Mononuclear cell (primary cell): ENCODE measurements at regions not wholly inside any gene's neighbourhood (a gene's known extent, or its start where the extent isn't known, plus 50 kb on each side); places are given as distances from the start of the nearest gene placed in this dataset.
"Not testable (repeated sequence)": the region's sequence is repeated elsewhere in the genome, so short reads cannot be mapped to it uniquely, and the experiment has no call there.

Experiments used
- H3K27me3 ChIP-seq: 2 replicates; pipeline ENCODE4 v1.6.0; 2011; ENCODE audit warnings: low read length, control low read depth; ENCODE audit not compliant: insufficient read depth
- H3K4me1 ChIP-seq: 2 replicates; pipeline ENCODE4 v1.5.1; 2011; ENCODE audit warnings: mild to moderate bottlenecking, low read length, control low read depth; ENCODE audit not compliant: insufficient read depth
- H3K4me3 ChIP-seq: 2 replicates; pipeline ENCODE4 v1.5.1; 2011; ENCODE audit warnings: mild to moderate bottlenecking, low read length, moderate library complexity
- H3K9me3 ChIP-seq: 2 replicates; pipeline ENCODE4 v1.5.1; 2011; ENCODE audit warnings: low read depth, mild to moderate bottlenecking, control low read depth, low read length

DNA sequence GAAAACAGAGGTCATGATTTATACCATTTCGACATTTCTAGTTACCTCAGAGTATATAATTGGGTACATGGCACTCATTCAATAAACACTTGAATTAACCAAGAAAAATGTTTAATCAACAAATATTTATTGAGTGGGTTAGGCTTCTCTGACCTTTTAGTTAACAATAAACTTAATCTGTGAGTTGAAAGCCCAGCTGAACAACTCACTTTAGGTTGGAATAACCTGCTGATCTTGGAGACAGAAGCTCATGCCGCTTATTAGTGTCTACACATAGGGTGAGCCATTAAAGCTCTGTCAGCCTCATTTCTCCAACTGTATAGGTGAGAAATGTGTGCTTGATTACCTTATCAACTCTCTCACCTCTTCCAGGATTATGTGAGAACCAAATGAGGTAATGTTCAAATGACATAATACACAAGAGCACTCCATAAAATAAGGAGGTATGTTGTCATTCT, 98.2 kb upstream of the DTNBP1 start:
- Histone ChIP-seq H3K4me3 (no peak overlapping the region), H3K4me1 (no peaks in the 10 kb centered on the region), H3K27me3 (no peaks in the 10 kb centered on the region), H3K9me3 (no peaks in the 10 kb centered on the region)

DNA sequence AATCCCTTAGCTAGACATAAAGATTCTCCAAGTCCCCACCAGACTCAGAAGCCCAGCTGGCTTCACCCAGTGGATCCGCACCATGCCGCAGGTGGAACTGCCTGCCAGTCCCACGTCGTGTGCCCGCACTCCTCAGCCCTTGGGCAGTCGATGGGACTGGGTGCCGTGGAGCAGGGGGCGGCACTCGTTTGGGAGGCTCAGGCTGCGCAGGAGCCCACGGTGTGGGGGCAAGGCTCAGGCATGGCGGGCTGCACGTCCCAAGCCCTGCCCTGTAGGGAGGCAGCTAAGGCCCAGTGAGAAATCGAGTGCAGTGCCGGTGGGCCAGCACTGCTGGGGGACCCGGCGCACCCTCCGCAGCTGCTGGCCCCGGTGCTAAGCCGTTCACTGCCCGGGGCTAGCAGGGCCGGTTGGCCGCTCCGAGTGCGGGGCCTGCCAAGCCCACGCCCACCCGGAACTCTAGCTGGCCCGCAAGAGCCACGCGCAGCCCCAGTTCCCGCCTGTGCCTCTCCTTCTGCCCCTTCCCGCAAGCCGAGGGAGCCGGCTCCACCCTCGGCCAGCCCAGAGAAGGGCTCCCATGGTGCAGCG, 95.9 kb upstream of the DTNBP1 start:
- H3K9me3 ChIP-seq: no peaks in the 10 kb centered on the region
- H3K4me3 ChIP-seq: no peak overlapping the region
- no peaks in the 10 kb centered on the region for H3K4me1 ChIP-seq
- H3K27me3 ChIP-seq: no peaks in the 10 kb centered on the region

DNA sequence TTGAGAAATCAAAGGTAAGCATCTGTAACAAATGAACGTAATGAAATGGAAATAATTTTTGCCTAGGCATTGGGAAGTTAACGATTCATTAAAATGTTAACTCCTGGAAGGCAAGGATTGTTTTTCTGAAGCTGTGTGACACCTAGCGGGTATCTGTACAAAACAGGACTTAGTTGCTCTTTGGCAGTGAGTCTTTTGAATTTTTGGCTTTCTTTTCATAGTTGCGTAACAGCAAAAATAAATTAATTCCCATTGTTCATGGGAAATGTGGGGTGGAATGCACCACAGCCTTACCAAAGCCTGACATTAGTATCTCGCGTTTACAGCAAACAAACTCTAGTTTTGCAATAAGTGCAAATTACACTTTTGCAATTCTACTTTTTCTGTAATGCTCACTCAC, 92.7 kb upstream of the DTNBP1 start:
- no peak overlapping the region for H3K4me3 ChIP-seq
- no peaks in the 10 kb centered on the region for H3K4me1 ChIP-seq
- no peaks in the 10 kb centered on the region for H3K27me3 ChIP-seq
- H3K9me3 ChIP-seq: no peaks in the 10 kb centered on the region

DNA sequence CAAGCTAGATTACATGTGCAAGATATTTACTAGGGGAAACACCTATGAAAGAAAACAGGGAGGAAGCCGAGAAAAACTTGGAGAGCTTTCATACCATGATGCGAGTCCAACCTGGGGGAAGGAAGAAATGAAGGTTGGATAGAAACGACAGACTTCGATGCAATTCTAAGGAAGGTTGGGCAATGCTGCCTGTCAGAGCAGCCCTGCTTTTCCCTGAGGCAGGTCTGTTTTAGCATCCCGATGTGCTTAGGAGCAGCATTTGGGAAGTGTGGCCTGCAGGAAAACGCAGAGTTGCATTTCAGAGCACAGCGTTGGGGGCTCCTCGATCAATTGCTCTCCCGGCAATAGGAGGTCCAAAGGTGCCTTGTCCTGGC, 91.9 kb upstream of the DTNBP1 start:
- H3K4me3 ChIP-seq: no peak overlapping the region
- H3K27me3 ChIP-seq: no peaks in the 10 kb centered on the region
- H3K4me1 ChIP-seq: no peaks in the 10 kb centered on the region
- H3K9me3 ChIP-seq: no peaks in the 10 kb centered on the region

DNA sequence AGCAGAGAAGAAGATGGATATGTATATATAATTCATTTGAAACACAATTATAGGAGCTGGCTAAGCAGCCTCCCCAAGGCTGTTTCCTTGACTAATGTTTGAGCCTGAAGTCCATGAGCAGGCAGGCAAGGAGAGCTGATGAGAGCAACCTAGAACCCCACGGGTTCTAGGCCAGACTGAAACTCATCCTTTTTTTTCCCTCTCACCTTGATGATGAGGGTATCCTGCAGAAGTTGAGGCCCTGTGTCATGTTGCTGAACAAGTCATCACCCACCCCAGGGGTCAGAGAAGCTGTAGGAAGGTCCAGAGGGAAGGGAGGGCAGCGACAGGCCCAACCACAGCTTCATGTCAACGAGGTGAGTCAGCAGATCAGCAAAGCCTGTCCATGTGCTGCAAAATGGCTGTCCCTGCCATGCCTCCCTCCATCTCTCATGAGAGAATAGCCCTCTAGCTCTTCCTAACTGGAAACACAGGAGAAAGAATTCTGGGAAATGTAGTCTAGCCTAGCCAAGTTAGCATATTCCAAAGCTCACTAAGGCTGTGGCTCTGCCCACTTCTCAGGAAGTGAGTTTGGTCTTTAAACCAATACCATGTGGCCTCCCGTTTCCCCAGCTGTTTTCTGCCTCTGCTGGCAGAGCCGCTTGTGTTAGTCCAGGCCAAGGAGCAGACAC, 91.3 kb upstream of the DTNBP1 start:
- Histone ChIP-seq H3K4me3 (no peak overlapping the region), H3K27me3 (no peaks in the 10 kb centered on the region), H3K9me3 (no peaks in the 10 kb centered on the region), H3K4me1 (no peaks in the 10 kb centered on the region)

DNA sequence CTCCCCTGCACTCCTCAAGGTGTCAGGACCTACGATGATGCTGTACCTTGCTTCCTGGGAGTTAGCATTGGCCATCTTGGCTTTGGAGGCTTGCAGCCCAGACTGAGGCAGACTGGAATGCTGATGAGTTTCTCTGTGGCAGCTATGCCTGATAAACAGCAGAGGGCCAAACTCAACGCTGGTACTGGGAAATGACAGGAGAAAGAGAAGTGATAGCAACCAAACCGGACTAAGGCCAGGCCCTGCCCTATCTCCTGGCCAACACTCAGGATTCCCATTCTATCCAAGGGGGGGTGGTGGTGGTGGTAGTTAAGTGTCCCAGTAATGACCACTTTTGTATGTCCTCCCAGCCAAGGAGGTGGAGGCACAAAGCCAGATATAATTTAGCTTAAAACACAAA, 90.0 kb upstream of the DTNBP1 start:
- Histone ChIP-seq H3K4me3 (no peak overlapping the region), H3K27me3 (no peaks in the 10 kb centered on the region), H3K4me1 (no peaks in the 10 kb centered on the region), H3K9me3 (no peaks in the 10 kb centered on the region)

DNA sequence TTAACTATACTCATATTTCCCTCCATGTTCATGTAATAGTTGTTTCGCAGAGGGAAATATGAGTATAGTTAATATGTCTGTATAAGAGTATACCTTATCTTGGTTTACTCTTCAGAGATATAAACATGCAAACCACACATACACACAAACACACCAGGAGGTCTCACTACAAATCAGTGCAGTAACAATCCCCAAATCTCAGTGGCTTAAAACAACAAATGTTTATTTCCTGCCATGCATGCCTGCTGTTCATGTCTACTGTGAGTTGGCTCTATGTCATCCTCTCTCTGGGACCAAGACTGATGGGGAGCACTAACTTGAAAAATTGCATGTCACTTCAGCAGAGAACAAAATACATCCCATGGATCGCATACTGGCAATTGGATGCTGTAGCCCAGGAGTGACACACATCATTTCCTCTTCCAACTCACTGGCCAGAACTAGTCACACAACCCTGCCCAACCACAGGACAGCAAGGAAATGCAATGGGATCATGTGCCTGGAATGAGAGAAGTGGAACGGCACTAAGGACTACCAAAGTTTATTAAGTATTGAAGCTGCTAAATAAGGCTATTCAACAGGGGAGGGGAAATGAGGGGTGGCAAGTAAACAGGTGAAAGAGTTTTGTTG, 89.0 kb upstream of the DTNBP1 start:
- Histone ChIP-seq H3K27me3 (no peaks in the 10 kb centered on the region), H3K4me3 (no peak overlapping the region), H3K9me3 (no peaks in the 10 kb centered on the region), H3K4me1 (no peaks in the 10 kb centered on the region)

DNA sequence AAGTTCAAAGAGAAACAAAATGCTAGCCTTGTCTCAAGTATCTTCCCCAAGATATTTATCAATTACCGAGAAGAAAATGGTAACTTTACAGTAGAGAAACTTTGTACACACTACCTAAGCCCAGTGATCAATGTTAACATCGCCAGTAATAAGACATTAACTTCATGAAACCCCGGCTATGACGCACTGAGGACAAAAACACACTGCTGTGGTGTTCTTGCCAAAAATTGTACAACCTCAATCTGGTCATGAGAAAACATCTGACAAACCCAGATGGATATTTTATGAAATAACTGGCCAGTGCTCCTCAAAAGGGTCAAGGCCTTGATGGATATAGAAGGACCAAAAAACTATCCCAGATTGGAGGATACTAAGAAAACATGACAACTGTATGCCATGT, 85.5 kb upstream of the DTNBP1 start:
- Histone ChIP-seq H3K4me1 (no peaks in the 10 kb centered on the region), H3K4me3 (no peak overlapping the region), H3K9me3 (no peaks in the 10 kb centered on the region), H3K27me3 (no peaks in the 10 kb centered on the region)

DNA sequence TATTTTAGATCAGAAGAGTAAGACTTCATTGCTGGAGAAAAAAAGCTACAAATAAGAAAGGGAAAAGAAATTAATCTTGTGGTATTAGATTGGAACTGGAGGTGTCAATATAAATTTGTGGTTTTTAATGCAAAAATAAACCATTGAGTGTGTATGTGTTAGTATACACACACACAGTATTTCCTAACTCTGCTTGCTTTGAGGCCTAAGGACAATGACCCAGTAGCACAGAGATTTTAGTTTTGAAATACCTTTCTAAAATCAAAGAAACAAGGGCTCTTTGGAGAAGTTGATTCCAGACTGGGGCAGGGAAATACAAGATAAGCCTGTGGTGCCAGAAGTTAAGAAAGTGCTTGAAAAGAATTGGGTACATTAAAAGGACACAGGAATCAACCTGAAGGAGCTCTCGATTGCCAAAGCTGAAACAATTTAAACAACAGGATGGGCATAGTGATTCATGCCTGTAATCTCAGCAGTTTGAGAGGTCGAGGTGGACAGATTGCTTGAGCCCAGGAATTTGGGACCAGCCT, 84.6 kb upstream of the DTNBP1 start:
- H3K4me1 ChIP-seq: no peaks in the 10 kb centered on the region
- no peaks in the 10 kb centered on the region for H3K9me3 ChIP-seq
- H3K4me3 ChIP-seq: no peak overlapping the region
- H3K27me3 ChIP-seq: no peaks in the 10 kb centered on the region

DNA sequence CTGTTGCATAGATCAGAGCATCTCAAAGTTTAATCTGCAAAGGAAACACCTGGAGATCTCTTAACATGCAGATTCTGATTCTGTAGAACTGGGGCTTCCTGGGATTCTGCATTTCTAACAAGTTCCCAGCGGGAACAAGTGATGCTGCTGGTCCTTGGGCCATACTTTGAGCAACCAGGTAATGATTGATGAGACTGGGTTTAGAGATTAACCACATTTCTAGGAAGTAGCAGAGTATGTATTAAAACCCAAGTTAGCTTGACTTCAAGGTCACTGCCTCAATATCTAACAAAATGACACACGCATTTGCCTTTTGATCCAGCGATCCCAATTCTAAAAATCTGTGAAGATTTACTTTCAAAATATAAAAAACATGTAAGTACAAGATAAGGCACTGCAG, 83.0 kb upstream of the DTNBP1 start:
- Histone ChIP-seq H3K9me3 (no peaks in the 10 kb centered on the region), H3K4me1 (no peaks in the 10 kb centered on the region), H3K4me3 (no peak overlapping the region), H3K27me3 (no peaks in the 10 kb centered on the region)

DNA sequence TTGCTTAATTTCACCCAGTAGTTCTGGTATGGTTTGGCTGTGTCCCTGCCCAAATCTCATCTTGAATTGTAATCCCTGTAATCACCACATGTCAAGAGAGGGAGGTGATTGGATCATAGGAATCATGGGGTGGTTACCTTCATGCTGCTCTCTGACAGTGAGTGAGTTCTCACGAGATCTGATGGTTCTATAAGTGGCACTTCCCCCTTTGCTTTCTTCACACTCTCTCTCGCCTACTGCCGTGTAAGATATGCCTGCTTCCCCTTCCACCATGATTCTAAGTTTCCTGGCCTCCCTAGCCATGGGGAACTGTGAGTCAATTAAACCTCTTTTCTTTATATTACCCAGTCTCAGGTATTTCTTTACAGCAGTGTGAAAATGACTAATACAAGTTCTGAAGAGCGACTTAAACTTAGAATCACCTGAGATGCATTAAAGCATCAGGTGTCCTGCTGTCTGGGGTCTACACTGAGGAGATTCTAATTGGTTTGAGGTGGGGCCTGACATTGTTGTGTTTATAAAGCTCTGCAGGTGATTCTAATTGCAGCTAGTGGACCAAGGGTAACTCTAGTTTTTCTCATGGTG, 82.1 kb upstream of the DTNBP1 start:
- H3K27me3 ChIP-seq: no peaks in the 10 kb centered on the region
- no peak overlapping the region for H3K4me3 ChIP-seq

DNA sequence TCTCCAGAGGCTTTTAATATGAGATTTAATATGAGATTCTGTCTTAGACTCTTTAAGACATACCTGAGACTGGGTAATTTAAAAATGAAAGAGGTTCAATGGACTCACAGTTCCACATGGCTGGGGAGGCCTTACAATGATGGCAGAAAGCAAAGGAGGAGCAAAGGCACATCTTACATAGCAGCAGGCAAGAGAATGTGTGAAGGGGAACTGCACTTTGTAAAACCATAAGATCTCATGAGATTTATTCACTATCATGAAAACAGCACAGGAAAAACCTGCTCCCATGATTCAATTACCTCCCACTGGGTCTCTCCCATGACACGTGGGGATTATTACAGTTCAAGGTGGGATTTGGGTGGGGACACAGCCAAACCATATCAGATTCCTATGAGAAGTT, 79.2 kb upstream of the DTNBP1 start:
- H3K4me3 ChIP-seq, H3K27me3 ChIP-seq, H3K9me3 ChIP-seq, H3K4me1 ChIP-seq: not testable (repeated sequence)

More for the DNA sequence above, 82.1 kb upstream of the DTNBP1 start:
- Histone ChIP-seq H3K9me3 (no peaks in the 10 kb centered on the region), H3K4me1 (no peaks in the 10 kb centered on the region)

DNA sequence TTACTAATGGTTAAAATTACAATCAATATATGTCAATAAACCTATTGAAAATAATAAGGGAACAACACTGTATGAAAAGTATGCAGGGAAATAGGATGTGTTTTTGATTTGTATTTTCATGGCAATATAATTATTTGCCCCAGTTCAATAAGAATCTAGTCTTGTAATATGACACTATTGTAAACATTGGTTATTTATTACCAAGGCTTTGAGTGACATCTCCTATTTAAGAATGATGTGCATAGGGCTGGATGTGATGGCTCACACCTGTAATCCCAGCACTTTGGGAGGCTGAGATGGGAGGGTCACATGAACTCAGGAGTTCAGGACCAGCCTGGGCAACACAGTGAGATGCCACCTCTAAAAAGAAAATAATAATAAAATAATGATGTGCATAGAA, 78.6 kb upstream of the DTNBP1 start:
- no peaks in the 10 kb centered on the region for H3K9me3 ChIP-seq
- no peak overlapping the region for H3K4me3 ChIP-seq
- H3K4me1 ChIP-seq: no peaks in the 10 kb centered on the region
- H3K27me3 ChIP-seq: no peaks in the 10 kb centered on the region

DNA sequence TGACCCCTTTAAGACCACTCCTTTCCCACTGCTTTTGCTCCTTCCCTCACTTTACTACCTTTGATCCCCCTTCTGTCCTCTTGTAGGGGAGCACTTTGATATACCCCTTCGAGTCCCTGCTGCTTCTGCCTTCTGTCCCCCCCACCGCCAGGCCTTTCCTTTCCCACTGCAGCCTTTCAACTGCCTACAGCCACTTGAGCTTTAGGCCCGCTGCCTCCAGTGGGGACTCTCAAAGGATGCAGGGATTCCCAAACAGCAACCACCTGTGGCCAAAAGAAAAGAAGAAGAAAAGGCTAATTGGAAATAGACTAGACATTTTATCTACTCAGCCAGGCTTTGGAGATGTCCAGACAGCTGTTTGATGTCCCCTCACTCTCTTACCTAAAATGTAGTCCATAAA, 77.0 kb upstream of the DTNBP1 start:
- no peaks in the 10 kb centered on the region for H3K9me3 ChIP-seq
- no peaks in the 10 kb centered on the region for H3K27me3 ChIP-seq
- H3K4me1 ChIP-seq: no peaks in the 10 kb centered on the region
- no peak overlapping the region for H3K4me3 ChIP-seq

DNA sequence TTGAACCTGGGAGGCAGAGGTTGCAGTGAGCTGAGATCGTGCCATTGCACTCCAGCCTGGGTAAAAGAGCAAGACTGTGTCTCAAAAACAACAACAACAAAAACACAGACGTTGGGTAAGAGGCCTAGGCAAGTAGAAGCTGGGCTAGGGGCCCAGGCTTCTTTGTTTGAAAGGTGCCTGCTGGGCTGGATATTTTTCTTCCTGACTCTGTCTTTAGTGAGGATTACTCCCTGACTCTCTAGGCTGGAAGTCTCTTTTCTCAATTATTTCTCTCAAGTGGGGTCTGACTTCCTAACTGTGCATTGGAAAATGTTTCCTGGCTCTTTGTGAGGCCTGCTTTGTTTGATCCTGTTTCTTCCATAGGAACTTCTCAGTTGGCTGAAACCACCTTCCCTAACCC, 76.5 kb upstream of the DTNBP1 start:
- Histone ChIP-seq H3K4me1 (no peaks in the 10 kb centered on the region), H3K9me3 (no peaks in the 10 kb centered on the region), H3K4me3 (no peak overlapping the region), H3K27me3 (no peaks in the 10 kb centered on the region)
